Suprapubic skin (tissue), 4 donors: ENCODE measurements at regions not wholly inside any gene's neighbourhood (a gene's known extent, or its start where the extent isn't known, plus 50 kb on each side); places are given as distances from the start of the nearest gene placed in this dataset.

Source experiments
- POLR2A ChIP-seq, 2 donors: fragments of 450-650 bp; IDR thresholded peaks; one replicate each; pipeline ENCODE4 v1.6.1; 2017; ENCODE audit warnings: antibody characterized with exemption in 2 of 2, mild to moderate bottlenecking in 2 of 2, moderate library complexity in 2 of 2
- POLR2AphosphoS5 ChIP-seq, 3 donors: sonication (generic); formaldehyde crosslinking; IDR thresholded peaks; one replicate each; pipeline ENCODE4 v1.6.1; 2017; ENCODE audit warnings: antibody characterized with exemption in 3 of 3
- TF ChIP-seq, protein P1 (sequence below), 2 donors: fragments of 200-600 bp in 1 of 2; fragments of 450-650 bp in 1 of 2; sonication (generic) in 1 of 2; IDR thresholded peaks; one replicate each; pipeline ENCODE4 v1.5.1; 2016 to 2019; ENCODE audit warnings: antibody characterized with exemption in 2 of 2, mild to moderate bottlenecking in 1 of 2, moderate library complexity in 1 of 2

DNA sequence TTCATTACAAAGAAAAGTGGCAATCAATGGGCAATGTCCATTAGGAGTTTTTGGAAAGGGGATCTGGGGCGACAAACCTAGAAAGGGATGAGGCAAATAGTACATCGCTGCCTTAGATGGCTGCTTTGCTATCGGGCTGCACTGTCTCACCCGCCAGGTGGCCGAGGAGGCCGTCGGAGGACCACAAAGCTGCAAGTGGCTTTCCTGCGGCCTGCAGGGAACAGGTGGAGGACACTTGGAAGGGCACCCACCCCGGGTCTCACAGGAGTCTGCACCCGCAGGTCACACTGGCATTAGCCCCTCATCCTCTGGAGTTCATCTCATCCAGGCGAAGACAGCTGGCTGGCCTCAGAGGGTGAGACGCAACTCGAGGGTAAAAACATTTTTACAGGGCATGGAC lies 1392.5 kb downstream of the AACS start:
- TF ChIP-seq, protein P1, sequence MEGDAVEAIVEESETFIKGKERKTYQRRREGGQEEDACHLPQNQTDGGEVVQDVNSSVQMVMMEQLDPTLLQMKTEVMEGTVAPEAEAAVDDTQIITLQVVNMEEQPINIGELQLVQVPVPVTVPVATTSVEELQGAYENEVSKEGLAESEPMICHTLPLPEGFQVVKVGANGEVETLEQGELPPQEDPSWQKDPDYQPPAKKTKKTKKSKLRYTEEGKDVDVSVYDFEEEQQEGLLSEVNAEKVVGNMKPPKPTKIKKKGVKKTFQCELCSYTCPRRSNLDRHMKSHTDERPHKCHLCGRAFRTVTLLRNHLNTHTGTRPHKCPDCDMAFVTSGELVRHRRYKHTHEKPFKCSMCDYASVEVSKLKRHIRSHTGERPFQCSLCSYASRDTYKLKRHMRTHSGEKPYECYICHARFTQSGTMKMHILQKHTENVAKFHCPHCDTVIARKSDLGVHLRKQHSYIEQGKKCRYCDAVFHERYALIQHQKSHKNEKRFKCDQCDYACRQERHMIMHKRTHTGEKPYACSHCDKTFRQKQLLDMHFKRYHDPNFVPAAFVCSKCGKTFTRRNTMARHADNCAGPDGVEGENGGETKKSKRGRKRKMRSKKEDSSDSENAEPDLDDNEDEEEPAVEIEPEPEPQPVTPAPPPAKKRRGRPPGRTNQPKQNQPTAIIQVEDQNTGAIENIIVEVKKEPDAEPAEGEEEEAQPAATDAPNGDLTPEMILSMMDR (IDR thresholded peaks at IDR 0.05): no peak
- TF ChIP-seq POLR2A (IDR thresholded peaks at IDR 0.05) (no peak), POLR2AphosphoS5 (IDR thresholded peaks at IDR 0.05) (no peak)
